ENCODE measurements at regions not wholly inside any gene's neighbourhood (a gene's known extent, or its start where the extent isn't known, plus 50 kb on each side); places are given as distances from the start of the nearest gene placed in this dataset.

GRCh38 chr14:37948266-37948665, 259.4 kb upstream of the SSTR1 start:
- Histone ChIP-seq H3K36me3 (ENCODE audit: control insufficient read depth, insufficient read depth, low read length) (no peaks in the 10 kb centered on the region), H3K27me3 (ENCODE audit: control insufficient read depth, insufficient read depth, low read length) (no peaks in the 10 kb centered on the region), H3K27ac (ENCODE audit: low read length) (no peak overlapping the region), H3K4me1 (ENCODE audit: control insufficient read depth, insufficient read depth, low read length) (no peaks in the 10 kb centered on the region), H3K4me3 (ENCODE audit: low read depth in 2 of 2, low read length in 2 of 2) (no peak overlapping the region), H3K9me3 (ENCODE audit: control insufficient read depth, insufficient read depth, low read depth, low read length) (no peaks in the 10 kb centered on the region)
- TF ChIP-seq TCF7L2 (IDR thresholded peaks at IDR 0.05; ENCODE audit: low read depth, low read length) (no peak), POLR2AphosphoS5 (IDR thresholded peaks at IDR 0.05; ENCODE audit: low read depth, low read length) (no peak), REST (IDR thresholded peaks at IDR 0.05; ENCODE audit: insufficient read depth in 1 of 2, low read depth in 2 of 2, low read length in 1 of 2) (no peak), SIN3A (IDR thresholded peaks at IDR 0.05; ENCODE audit: borderline replicate concordance, insufficient read depth, low read depth, low read length) (no peak)
- TF ChIP-seq, protein P1, sequence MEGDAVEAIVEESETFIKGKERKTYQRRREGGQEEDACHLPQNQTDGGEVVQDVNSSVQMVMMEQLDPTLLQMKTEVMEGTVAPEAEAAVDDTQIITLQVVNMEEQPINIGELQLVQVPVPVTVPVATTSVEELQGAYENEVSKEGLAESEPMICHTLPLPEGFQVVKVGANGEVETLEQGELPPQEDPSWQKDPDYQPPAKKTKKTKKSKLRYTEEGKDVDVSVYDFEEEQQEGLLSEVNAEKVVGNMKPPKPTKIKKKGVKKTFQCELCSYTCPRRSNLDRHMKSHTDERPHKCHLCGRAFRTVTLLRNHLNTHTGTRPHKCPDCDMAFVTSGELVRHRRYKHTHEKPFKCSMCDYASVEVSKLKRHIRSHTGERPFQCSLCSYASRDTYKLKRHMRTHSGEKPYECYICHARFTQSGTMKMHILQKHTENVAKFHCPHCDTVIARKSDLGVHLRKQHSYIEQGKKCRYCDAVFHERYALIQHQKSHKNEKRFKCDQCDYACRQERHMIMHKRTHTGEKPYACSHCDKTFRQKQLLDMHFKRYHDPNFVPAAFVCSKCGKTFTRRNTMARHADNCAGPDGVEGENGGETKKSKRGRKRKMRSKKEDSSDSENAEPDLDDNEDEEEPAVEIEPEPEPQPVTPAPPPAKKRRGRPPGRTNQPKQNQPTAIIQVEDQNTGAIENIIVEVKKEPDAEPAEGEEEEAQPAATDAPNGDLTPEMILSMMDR (IDR thresholded peaks at IDR 0.05): no peak
- CTCF ChIA-PET: interaction anchor here (0.6 kb wide), 1 partner anchor 249 kb away, joined by 5 read pairs; no protein-coding TSS in a partner anchor
- POLR2A ChIA-PET: no interaction called here
- DNase-seq (ENCODE audit: low read depth, low spot score): no peak
- in situ Hi-C loops (cut with HindIII; ENCODE audit: low pct_unique_long_range_greater_than_20kb, low sequenced_read_pairs): no loop called here
- intact Hi-C loops (cut with micrococcal nuclease; ENCODE audit: unreplicated experiment): no loop called here
- BruUV-seq (replicated peaks): no TSS peak
- no peak for ATAC-seq

DNA sequence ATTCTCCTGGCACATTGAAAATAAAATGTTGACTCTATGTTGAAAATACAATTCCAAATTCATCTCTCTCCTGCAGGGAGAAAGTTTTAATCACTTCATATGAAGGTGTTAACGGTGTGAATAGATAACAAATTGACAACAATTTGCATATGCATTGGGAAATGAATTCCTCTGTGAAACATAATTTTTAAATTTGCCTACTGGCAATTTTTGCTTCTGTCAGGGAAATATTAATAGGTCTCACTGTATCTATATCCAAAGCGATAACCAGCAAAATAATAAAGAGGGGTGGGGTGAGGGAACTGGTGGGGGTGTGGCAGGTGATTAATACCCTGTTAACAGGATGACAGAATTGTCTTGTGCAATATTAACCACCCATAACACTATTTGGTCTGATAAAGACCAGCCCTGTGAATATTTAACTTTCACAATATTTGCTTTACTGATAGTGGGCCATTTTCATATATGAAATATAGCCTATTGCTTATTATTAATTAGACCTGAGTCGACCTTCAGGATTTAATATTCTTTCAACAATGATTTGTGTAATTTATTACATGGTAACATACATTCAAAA, 239.0 kb upstream of the SSTR1 start:
- ATAC-seq (no peak), DNase-seq (ENCODE audit: low read depth, low spot score) (no peak)
- Histone ChIP-seq H3K27me3 (ENCODE audit: control insufficient read depth, insufficient read depth, low read length) (no peaks in the 10 kb centered on the region), H3K9me3 (ENCODE audit: control insufficient read depth, insufficient read depth, low read depth, low read length) (no peaks in the 10 kb centered on the region), H3K27ac (ENCODE audit: low read length) (no peak overlapping the region), H3K4me3 (ENCODE audit: low read depth in 2 of 2, low read length in 2 of 2) (no peak overlapping the region), H3K36me3 (ENCODE audit: control insufficient read depth, insufficient read depth, low read length) (no peaks in the 10 kb centered on the region), H3K4me1 (ENCODE audit: control insufficient read depth, insufficient read depth, low read length) (no peaks in the 10 kb centered on the region)
- in situ Hi-C loops (cut with HindIII; ENCODE audit: low pct_unique_long_range_greater_than_20kb, low sequenced_read_pairs) (no loop called here), intact Hi-C loops (cut with micrococcal nuclease; ENCODE audit: unreplicated experiment) (no loop called here)
- TF ChIP-seq, protein P1 (IDR thresholded peaks at IDR 0.05): no peak
- no peak for TF ChIP-seq SIN3A (IDR thresholded peaks at IDR 0.05; ENCODE audit: borderline replicate concordance, insufficient read depth, low read depth, low read length)
- TF ChIP-seq TCF7L2 (IDR thresholded peaks at IDR 0.05; ENCODE audit: low read depth, low read length): no peak
- no peak for TF ChIP-seq POLR2AphosphoS5 (IDR thresholded peaks at IDR 0.05; ENCODE audit: low read depth, low read length)
- TF ChIP-seq REST (IDR thresholded peaks at IDR 0.05; ENCODE audit: insufficient read depth in 1 of 2, low read depth in 2 of 2, low read length in 1 of 2): no peak
- ChIA-PET POLR2A (no interaction called here), CTCF (no interaction called here)
- no TSS peak for BruUV-seq (replicated peaks)
